Stimulated activated CD4-positive, alpha-beta T cell treated with anti-CD3 and anti-CD28 coated beads, Interleukin-15, amount 100 ng/mL, for 48 hours (primary cell): ENCODE measurements at regions not wholly inside any gene's neighbourhood (a gene's known extent, or its start where the extent isn't known, plus 50 kb on each side); places are given as distances from the start of the nearest gene placed in this dataset.

Source experiments
- DNase-seq, 2 donors: peaks; one replicate each; pipeline ENCODE4 v3.0.0-alpha.2; 2020; ENCODE audit warnings: low read depth in 2 of 2

DNA sequence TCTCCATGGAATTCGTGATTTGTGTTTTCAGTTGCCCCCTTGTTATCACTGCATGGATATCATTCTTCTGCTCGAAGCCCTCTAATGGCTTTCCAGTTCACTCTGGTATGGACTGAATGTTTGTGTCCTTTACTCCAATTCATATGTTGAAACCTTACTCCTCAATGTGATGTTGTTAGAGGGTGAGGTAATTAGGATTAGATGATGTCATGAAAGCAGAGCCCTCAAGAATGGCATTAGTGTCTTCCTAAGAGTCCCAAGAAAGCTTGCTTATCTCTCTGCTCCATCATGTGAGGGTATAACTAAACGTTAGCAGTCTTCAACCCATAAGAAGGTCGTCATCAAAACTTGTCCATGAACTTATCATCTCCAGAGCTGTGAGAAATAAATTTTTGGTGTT, 1626.3 kb upstream of the MIR17HG start:
- no peak for DNase-seq

DNA sequence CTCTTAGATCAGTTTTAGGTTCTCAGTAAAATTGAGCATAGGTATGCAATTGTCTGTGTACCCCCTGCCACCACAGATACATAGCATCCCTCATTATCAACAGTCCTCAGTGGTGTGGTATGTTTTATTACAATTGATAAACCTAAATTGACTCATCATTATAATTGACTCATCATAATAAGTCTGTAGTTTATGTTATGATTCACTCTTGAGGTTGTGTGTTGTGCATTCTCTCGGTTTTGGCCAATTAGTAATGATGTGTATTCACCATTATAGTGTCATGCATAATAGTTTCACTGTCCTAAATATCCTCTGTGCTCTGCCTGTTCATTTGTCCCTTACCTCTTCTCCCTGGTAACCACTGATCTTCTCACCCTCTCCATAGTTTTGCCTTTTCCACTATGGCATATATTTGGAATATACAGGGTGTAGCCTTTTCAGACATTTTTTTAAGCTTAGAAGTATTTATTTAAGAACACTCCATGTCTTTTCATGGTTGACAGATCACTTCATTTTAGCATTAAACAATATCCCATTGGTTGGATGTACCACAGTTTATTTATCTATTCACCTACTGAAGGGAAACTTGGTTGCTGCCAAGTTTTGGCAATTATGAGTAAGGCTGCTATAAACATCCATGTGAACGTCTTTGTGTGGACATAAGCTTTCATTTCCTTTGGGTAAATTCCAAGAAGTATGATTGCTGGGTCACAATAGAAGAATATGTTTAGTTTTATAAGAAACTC, 1620.6 kb upstream of the MIR17HG start:
- no peak for DNase-seq

GRCh38 chr13:89733829-89734228, 1613.7 kb upstream of the MIR17HG start:
- DNase-seq = no peak

DNA sequence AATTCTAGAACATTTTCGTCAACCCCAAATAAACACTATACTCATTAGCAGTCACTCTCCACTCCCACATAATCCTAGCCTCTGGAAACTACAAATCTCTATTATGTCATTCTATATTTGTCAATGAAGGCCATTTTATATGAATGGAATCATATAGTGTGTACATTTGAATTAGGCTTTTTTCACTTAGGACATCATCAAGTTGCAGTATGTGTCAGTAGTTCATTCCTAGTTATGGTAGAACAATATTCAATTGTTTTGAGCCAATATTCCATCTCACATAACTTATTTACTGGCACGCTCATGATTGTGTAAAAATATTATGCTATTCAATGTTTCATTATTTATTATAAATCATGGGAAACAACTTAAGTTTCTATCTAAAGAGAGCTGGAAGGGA, 1610.4 kb upstream of the MIR17HG start:
- DNase-seq = no peak

- DNase-seq = no peak
Observed at GRCh38 chr13:89738072-89738471, 1609.4 kb upstream of the MIR17HG start.

DNA sequence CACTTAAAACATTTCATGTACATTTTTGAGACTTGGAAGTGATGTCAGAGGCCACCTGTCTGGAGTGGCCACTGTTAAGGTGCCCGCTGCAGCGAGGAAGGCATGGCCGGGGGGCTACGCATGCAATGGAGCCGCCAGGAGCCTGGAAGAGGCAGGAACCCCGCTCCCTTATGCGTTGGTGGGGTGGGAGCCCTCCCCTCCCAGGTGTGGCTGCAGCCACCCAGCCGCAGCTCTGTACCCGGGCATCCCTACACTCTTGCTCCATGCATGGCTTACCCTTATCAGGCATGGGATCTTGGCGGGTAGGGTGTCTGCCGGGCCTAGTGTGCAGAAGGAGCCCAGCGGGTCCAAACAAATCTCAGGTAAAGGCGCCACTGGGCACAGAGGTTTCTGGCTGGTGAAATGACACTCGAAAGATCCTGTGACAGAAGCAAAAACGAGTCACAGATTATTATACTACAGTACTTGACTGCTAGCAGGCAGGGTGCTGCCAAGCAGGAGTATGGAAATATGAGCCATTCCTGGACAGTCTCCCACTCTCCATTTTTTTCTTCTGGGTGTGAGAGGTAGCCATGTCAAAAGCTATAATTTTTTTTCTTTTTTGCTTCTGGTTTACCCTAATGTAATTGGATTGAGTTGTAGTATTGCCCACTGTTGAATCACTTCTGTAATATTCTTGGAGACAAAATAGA, 1606.3 kb upstream of the MIR17HG start:
- DNase-seq = no peak

- no peak for DNase-seq
Observed at GRCh38 chr13:89746554-89746953, 1600.9 kb upstream of the MIR17HG start.

GRCh38 chr13:89748716-89749115, 1598.8 kb upstream of the MIR17HG start:
- DNase-seq = no peak

DNA sequence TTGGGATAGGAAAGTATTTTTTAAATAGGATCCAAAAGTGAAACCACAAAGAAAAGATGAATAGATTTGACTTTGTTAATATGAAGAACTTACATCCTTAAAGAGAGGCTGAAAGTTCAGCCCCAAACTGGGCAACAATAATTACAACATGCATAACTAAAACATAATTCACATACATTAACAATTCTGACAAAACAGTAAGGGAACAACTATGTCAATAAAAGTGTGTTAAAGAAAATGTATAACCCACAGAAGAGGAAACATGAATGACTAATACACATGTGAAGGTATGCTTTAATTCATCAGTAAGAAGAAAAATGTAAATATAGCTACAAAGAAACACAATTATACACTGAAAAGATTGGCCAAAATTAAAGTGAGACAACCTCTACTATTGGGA, 1597.6 kb upstream of the MIR17HG start:
- DNase-seq = no peak

GRCh38 chr13:89750371-89750770, 1597.1 kb upstream of the MIR17HG start:
- DNase-seq = no peak

GRCh38 chr13:89751432-89751930, 1596.0 kb upstream of the MIR17HG start:
- no peak for DNase-seq

DNA sequence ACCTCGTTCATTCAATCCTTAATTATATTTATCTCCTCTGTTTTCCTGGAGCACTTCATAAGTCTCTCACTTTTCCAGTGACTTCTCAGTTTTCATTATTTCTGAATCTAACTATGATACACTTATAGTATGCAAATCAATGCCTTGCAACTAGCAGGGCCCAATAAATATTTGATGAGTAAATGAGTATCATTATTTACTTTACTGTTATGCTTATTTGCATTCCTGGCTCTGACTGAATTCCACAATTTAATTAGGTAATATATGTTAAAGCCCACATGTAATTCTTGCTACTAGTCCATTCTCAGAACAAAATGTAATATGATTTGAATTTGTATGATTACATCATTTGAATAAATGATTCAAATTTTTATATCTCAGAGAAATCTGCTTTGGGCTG, 1595.1 kb upstream of the MIR17HG start:
- no peak for DNase-seq

GRCh38 chr13:89755729-89756492, 1591.6 kb upstream of the MIR17HG start:
- DNase-seq = no peak

DNA sequence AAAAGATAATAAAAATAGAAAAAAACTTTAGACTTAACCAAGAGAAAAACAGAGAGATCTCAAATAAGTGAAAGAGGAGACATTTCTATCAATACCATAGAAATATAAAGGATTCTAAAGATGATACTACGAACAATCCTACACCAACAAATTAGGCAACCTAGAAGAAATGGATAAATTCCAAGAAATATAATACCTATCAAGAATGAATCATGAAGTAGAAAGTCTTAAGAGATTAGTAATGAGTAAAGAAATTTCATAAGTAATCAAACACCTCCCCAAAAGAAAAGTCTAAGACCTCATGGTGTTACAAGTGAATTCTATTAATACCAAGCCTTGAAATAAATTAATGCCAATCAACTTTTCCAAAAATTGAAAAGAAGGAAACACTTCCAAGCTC, 1584.5 kb upstream of the MIR17HG start:
- DNase-seq = no peak

DNA sequence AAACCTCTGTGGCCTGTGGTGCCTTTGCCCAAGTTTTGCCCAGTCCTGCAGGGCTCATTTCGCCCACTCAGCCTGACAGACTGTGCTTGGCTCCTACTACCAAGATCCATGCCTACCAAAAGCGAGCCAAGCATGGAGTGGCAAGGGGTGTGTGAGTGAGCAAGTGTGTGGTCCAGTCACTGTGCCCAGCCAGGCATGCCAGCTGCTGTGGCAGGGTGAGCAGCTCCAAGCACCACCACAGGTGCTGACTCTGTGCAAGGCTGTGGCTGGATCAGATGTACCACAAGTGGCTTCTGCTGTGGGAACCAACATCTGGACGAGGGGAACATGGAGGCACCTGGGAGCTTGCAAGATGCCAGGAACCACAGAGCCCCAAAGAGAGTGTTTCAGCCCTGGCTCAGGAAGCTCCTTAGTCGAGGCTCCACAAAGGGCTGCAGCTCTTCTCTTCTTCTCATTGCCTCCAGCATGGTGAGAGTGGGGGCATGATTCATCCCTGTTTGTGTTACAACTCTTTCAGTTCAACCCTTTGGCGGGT, 1564.2 kb upstream of the MIR17HG start:
- DNase-seq = no peak

- DNase-seq = no peak
Observed at GRCh38 chr13:89784161-89784809, 1563.2 kb upstream of the MIR17HG start.

DNA sequence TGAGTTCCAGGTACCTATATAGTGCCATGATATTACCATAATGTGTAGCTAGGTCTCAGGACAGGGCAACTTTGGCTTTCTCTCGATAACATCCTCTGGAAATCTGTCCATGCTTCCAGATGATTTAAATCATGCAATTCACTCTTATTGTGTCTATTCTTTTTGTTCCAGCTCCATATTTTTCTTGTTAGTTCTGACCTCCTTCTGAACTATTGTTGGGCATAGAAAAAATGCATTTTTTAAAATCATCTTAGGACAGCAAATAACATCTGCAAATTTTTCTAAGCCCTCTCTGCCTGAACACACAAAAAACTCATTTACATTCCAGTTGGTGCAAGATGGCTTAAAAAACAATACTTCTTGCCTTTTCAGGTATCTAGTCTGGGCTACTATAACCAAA, 1561.0 kb upstream of the MIR17HG start:
- DNase-seq = no peak

- no peak for DNase-seq
Observed at GRCh38 chr13:89790696-89791095, 1556.8 kb upstream of the MIR17HG start.

GRCh38 chr13:89791971-89792630, 1555.4 kb upstream of the MIR17HG start:
- no peak for DNase-seq

DNA sequence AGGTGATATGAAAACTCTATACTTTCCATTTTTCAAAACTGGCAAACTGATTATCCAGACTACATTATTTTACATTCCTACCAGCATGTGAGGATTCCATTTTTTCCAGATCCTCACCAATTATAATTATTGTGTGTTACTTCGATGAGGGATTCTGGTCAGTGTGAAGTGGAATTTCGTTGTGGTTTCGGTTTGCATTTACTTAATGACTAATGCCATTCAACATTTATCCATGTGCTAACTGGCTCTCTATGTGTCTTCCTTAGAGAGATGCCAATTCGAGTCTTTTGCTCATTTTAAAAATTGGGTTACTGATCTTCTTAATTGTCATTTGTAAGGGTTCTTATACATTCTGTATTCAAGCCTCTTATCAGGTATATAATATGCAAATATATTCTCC, 1551.3 kb upstream of the MIR17HG start:
- DNase-seq = no peak

- no peak for DNase-seq
Observed at GRCh38 chr13:89803839-89804238, 1543.6 kb upstream of the MIR17HG start.
